Neural progenitor cell (in vitro differentiated cells): ENCODE measurements at regions not wholly inside any gene's neighbourhood (a gene's known extent, or its start where the extent isn't known, plus 50 kb on each side); places are given as distances from the start of the nearest gene placed in this dataset.

Experiments used
- EZH2phosphoT487 ChIP-seq: fragments of 200-600 bp; sonication (generic); IDR thresholded peaks from 2 replicates; pipeline ENCODE4 v1.6.1; 2017; ENCODE audit warnings: antibody characterized with exemption
- TF ChIP-seq, protein P1 (sequence below): fragments of 200-600 bp; sonication (generic); IDR thresholded peaks from 2 replicates; pipeline ENCODE4 v1.5.1; 2017; ENCODE audit warnings: antibody characterized with exemption, mild to moderate bottlenecking

- TF ChIP-seq, protein P1, sequence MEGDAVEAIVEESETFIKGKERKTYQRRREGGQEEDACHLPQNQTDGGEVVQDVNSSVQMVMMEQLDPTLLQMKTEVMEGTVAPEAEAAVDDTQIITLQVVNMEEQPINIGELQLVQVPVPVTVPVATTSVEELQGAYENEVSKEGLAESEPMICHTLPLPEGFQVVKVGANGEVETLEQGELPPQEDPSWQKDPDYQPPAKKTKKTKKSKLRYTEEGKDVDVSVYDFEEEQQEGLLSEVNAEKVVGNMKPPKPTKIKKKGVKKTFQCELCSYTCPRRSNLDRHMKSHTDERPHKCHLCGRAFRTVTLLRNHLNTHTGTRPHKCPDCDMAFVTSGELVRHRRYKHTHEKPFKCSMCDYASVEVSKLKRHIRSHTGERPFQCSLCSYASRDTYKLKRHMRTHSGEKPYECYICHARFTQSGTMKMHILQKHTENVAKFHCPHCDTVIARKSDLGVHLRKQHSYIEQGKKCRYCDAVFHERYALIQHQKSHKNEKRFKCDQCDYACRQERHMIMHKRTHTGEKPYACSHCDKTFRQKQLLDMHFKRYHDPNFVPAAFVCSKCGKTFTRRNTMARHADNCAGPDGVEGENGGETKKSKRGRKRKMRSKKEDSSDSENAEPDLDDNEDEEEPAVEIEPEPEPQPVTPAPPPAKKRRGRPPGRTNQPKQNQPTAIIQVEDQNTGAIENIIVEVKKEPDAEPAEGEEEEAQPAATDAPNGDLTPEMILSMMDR: no peak
- TF ChIP-seq EZH2phosphoT487: no peak
Observed at GRCh38 chr2:18788592-18788991, 199.2 kb upstream of the NT5C1B start.
